ENCODE measurements at regions not wholly inside any gene's neighbourhood (a gene's known extent, or its start where the extent isn't known, plus 50 kb on each side); places are given as distances from the start of the nearest gene placed in this dataset.

DNA sequence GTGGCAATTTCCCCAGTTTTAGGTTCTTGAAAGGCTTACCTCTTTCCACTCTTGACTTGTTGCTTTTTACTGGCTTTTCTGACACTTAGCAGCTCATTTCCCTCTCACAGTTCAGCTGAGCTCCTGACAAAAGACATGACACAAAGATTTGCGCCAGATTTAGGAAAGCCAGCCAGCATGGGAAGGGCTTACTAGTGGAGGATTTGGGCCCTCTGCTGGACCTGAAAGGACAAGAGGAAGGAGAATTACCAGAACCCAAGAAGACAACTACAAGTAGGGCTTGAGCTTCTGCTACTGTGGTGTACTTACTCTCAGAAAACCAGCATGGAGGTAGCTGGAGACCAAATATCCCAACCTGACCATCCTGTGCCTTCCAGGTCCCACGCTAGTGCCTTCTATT is 784.5 kb downstream of the BRINP3 start:
- H3K27me3 Mint-ChIP-seq, result no peaks in the 10 kb centered on the region
- H3K4me3 ChIP-seq (ENCODE audit: low read length), result no peak overlapping the region
- H3K4me1 Mint-ChIP-seq (ENCODE audit: low read depth), result no peaks in the 10 kb centered on the region
- H3K36me3 Mint-ChIP-seq (ENCODE audit: low read depth), result no peaks in the 10 kb centered on the region
- intact Hi-C loops (cut with DNase I, micrococcal nuclease), result no loop called here
- H3K9me3 ChIP-seq (ENCODE audit: control insufficient read depth in 1 of 2, insufficient read depth in 1 of 2, low read length in 2 of 2), result peaks cover 0 to 17% of the 10 kb centered on the region in 2 experiments
- H3K36me3 ChIP-seq (ENCODE audit: insufficient read depth, low read length), result no peaks in the 10 kb centered on the region
- POLR2A ChIA-PET, result no interaction called here
- H3K4me1 ChIP-seq (ENCODE audit: insufficient read depth, low read length), result no peaks in the 10 kb centered on the region
- ATAC-seq (ENCODE audit: poor library complexity) (no peak), DNase-seq (no peak)
- TF ChIP-seq, protein P1, sequence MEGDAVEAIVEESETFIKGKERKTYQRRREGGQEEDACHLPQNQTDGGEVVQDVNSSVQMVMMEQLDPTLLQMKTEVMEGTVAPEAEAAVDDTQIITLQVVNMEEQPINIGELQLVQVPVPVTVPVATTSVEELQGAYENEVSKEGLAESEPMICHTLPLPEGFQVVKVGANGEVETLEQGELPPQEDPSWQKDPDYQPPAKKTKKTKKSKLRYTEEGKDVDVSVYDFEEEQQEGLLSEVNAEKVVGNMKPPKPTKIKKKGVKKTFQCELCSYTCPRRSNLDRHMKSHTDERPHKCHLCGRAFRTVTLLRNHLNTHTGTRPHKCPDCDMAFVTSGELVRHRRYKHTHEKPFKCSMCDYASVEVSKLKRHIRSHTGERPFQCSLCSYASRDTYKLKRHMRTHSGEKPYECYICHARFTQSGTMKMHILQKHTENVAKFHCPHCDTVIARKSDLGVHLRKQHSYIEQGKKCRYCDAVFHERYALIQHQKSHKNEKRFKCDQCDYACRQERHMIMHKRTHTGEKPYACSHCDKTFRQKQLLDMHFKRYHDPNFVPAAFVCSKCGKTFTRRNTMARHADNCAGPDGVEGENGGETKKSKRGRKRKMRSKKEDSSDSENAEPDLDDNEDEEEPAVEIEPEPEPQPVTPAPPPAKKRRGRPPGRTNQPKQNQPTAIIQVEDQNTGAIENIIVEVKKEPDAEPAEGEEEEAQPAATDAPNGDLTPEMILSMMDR (IDR thresholded peaks at IDR 0.05), result no peak
- CTCF ChIA-PET, result no interaction called here
- no peaks in the 10 kb centered on the region for H3K27me3 ChIP-seq (ENCODE audit: control insufficient read depth in 1 of 2, insufficient read depth in 2 of 2, low read length in 2 of 2)
- no peak overlapping the region for H3K27ac Mint-ChIP-seq
- no peak overlapping the region for H3K4me3 Mint-ChIP-seq
- H3K27ac ChIP-seq (ENCODE audit: low read depth in 1 of 2, low read length in 2 of 2), result no peak overlapping the region
- peaks cover 3% of the 10 kb centered on the region for H3K9me3 Mint-ChIP-seq

DNA sequence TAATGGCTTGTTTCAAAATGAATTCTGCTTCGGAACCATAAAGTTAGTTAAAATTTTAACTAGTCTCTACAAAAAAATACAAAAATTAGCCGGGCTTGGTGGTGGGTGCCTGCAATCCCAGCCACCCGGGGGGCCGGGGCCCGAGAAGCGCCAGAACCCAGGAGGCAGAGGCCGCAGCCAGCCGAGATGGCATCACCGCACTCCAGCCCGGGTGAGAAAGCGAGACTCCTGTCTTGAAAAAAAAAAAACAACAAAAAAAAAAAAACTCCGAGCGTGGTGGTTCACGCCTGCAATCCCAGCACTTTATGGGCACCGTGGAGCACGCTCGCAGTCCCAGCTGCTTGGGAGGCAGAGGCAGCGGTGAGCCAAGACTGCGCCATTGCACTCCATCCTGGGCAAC is 781.4 kb downstream of the BRINP3 start:
- Histone ChIP-seq H3K4me3 (ENCODE audit: low read length) (no peak overlapping the region), H3K4me1 (ENCODE audit: insufficient read depth, low read length) (no peaks in the 10 kb centered on the region), H3K27me3 (ENCODE audit: control insufficient read depth in 1 of 2, insufficient read depth in 2 of 2, low read length in 2 of 2) (no peaks in the 10 kb centered on the region), H3K36me3 (ENCODE audit: insufficient read depth, low read length) (no peaks in the 10 kb centered on the region), H3K9me3 (ENCODE audit: control insufficient read depth in 1 of 2, insufficient read depth in 1 of 2, low read length in 2 of 2) (peaks cover 0 to 17% of the 10 kb centered on the region in 2 experiments), H3K27ac (ENCODE audit: low read depth in 1 of 2, low read length in 2 of 2) (no peak overlapping the region)
- ChIA-PET CTCF (no interaction called here), POLR2A (no interaction called here)
- DNase-seq, result no peak
- no peak overlapping the region for H3K4me3 Mint-ChIP-seq
- H3K36me3 Mint-ChIP-seq (ENCODE audit: low read depth), result no peaks in the 10 kb centered on the region
- H3K27ac Mint-ChIP-seq, result no peak overlapping the region
- peaks cover under 1% of the 10 kb centered on the region for H3K9me3 Mint-ChIP-seq
- no peaks in the 10 kb centered on the region for H3K27me3 Mint-ChIP-seq
- TF ChIP-seq, protein P1 (IDR thresholded peaks at IDR 0.05), result no peak
- intact Hi-C loops (cut with DNase I, micrococcal nuclease), result no loop called here
- no peak for ATAC-seq (ENCODE audit: poor library complexity)
- H3K4me1 Mint-ChIP-seq (ENCODE audit: low read depth), result no peaks in the 10 kb centered on the region

DNA sequence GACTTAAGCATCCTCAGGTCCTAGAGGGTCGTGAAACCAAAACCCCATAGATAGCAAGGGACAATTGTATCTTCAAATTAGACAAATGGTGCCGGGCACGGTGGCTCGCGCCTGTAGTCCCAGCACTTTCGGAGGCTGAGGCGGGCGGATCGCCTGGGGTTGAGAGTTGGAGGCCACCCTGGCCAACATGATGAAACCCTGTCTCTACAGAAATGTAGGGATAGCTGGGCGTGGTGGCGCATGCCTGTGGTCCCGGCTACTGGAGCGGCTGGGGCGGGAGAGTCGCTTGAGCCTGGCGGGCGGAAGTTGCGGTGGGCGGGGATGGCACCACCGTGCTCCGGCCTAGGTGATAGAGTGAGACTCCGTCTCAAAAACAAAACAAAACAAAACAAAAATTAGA is 780.6 kb downstream of the BRINP3 start:
- peaks cover 0 to 17% of the 10 kb centered on the region in 2 experiments for H3K9me3 ChIP-seq (ENCODE audit: control insufficient read depth in 1 of 2, insufficient read depth in 1 of 2, low read length in 2 of 2)
- no peak overlapping the region for H3K27ac Mint-ChIP-seq
- H3K36me3 Mint-ChIP-seq (ENCODE audit: low read depth), result no peaks in the 10 kb centered on the region
- ChIA-PET POLR2A (no interaction called here), CTCF (interaction anchor here (0.7 kb wide), 1 partner anchor 161 kb away, joined by 3 read pairs; no protein-coding TSS in a partner anchor)
- peaks cover 3% of the 10 kb centered on the region for H3K9me3 Mint-ChIP-seq
- no peaks in the 10 kb centered on the region for H3K27me3 ChIP-seq (ENCODE audit: control insufficient read depth in 1 of 2, insufficient read depth in 2 of 2, low read length in 2 of 2)
- TF ChIP-seq, protein P1 (IDR thresholded peaks at IDR 0.05), result no peak
- no peak overlapping the region for H3K4me3 Mint-ChIP-seq
- H3K4me1 Mint-ChIP-seq (ENCODE audit: low read depth), result no peaks in the 10 kb centered on the region
- no peaks in the 10 kb centered on the region for H3K36me3 ChIP-seq (ENCODE audit: insufficient read depth, low read length)
- H3K27me3 Mint-ChIP-seq, result no peaks in the 10 kb centered on the region
- intact Hi-C loops (cut with DNase I, micrococcal nuclease), result no loop called here
- H3K4me3 ChIP-seq (ENCODE audit: low read length), result no peak overlapping the region
- H3K27ac ChIP-seq (ENCODE audit: low read depth in 1 of 2, low read length in 2 of 2), result no peak overlapping the region
- no peaks in the 10 kb centered on the region for H3K4me1 ChIP-seq (ENCODE audit: insufficient read depth, low read length)
- no peak for DNase-seq
- no peak for ATAC-seq (ENCODE audit: poor library complexity)
